ENCODE measurements at regions not wholly inside any gene's neighbourhood (a gene's known extent, or its start where the extent isn't known, plus 50 kb on each side); places are given as distances from the start of the nearest gene placed in this dataset.

DNA sequence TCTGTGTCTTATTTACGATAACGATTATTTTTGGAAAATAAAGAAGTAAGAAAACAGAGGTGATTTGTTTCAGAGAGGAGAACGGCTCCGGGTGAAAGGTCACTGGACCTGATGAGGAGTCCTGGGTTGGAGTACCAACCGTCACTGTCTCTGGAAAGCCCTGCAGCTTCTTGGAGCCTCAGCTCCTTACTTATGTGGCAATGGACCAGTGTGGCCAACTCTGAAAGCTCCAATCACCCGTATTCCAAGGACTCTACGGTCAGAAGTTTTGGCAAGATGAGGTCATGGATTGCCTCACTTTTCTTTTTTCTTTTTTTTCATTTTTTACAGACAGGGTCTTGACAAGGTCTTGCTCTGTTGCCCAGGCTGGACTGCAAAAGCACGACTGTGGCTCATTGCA lies 84.8 kb downstream of the KLF4 start:
- no peak overlapping the region for H3K27ac ChIP-seq (ENCODE audit: low read depth, low read length)
- no peaks in the 10 kb centered on the region for H3K79me2 ChIP-seq (ENCODE audit: control insufficient read depth, insufficient read depth, low read length, unreplicated experiment)
- H3K4me1 ChIP-seq (ENCODE audit: control insufficient read depth, insufficient read depth, low read length, unreplicated experiment) = no peaks in the 10 kb centered on the region
- H3K27me3 ChIP-seq (ENCODE audit: insufficient read depth, low read length) = peaks cover 11% of the 10 kb centered on the region; the same call in 1 of the 2 replicates
- no peak overlapping the region for H3K4me3 ChIP-seq (ENCODE audit: low read depth, low read length)
- no peak overlapping the region for H2AFZ ChIP-seq (ENCODE audit: low read length, unreplicated experiment)
- no peaks in the 10 kb centered on the region for H3K36me3 ChIP-seq (ENCODE audit: insufficient read depth, low read length)

DNA sequence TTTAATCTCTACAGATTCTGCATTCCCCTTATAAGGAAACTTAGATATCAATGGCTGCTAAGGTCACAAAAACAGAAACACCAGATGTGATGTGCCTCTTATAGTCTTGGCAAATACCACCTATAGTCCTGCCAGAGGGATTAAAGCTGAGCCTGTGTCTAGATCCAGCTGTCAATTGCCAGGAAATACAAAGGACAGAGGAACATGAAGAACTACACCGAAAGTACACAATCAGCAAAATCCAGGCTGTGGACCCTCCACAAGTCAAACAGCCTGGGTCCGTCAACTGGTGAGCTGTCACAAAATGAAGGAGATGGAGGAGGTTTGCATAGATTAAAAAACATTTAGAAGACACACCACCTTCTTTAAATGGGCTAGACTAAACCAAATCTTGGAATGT lies 85.4 kb downstream of the KLF4 start:
- no peaks in the 10 kb centered on the region for H3K4me1 ChIP-seq (ENCODE audit: control insufficient read depth, insufficient read depth, low read length, unreplicated experiment)
- H2AFZ ChIP-seq (ENCODE audit: low read length, unreplicated experiment) = no peak overlapping the region
- no peaks in the 10 kb centered on the region for H3K79me2 ChIP-seq (ENCODE audit: control insufficient read depth, insufficient read depth, low read length, unreplicated experiment)
- no peaks in the 10 kb centered on the region for H3K36me3 ChIP-seq (ENCODE audit: insufficient read depth, low read length)
- no peak overlapping the region for H3K4me3 ChIP-seq (ENCODE audit: low read depth, low read length)
- no peak overlapping the region for H3K27ac ChIP-seq (ENCODE audit: low read depth, low read length)
- peaks cover 11% of the 10 kb centered on the region; the same call in 1 of the 2 replicates for H3K27me3 ChIP-seq (ENCODE audit: insufficient read depth, low read length)

GRCh38 chr9:107397076-107398044 lies 92.2 kb downstream of the KLF4 start:
- no peak overlapping the region for H3K4me3 ChIP-seq (ENCODE audit: low read depth, low read length)
- no peaks in the 10 kb centered on the region for H3K4me1 ChIP-seq (ENCODE audit: control insufficient read depth, insufficient read depth, low read length, unreplicated experiment)
- H2AFZ ChIP-seq (ENCODE audit: low read length, unreplicated experiment) = no peak overlapping the region
- H3K27me3 ChIP-seq (ENCODE audit: insufficient read depth, low read length) = no peaks in the 10 kb centered on the region
- no peak overlapping the region for H3K27ac ChIP-seq (ENCODE audit: low read depth, low read length)
- H3K79me2 ChIP-seq (ENCODE audit: control insufficient read depth, insufficient read depth, low read length, unreplicated experiment) = no peaks in the 10 kb centered on the region
- H3K36me3 ChIP-seq (ENCODE audit: insufficient read depth, low read length) = no peaks in the 10 kb centered on the region

GRCh38 chr9:107394264-107394663 lies 95.3 kb downstream of the KLF4 start:
- H3K27ac ChIP-seq (ENCODE audit: low read depth, low read length) = no peak overlapping the region
- no peak overlapping the region for H2AFZ ChIP-seq (ENCODE audit: low read length, unreplicated experiment)
- H3K4me3 ChIP-seq (ENCODE audit: low read depth, low read length) = no peak overlapping the region
- peaks cover 9% of the 10 kb centered on the region for H3K4me1 ChIP-seq (ENCODE audit: control insufficient read depth, insufficient read depth, low read length, unreplicated experiment)
- no peaks in the 10 kb centered on the region for H3K79me2 ChIP-seq (ENCODE audit: control insufficient read depth, insufficient read depth, low read length, unreplicated experiment)
- H3K27me3 ChIP-seq (ENCODE audit: insufficient read depth, low read length) = peaks cover 5% of the 10 kb centered on the region; the same call in 1 of the 2 replicates
- H3K36me3 ChIP-seq (ENCODE audit: insufficient read depth, low read length) = no peaks in the 10 kb centered on the region

- no peaks in the 10 kb centered on the region for H3K79me2 ChIP-seq (ENCODE audit: control insufficient read depth, insufficient read depth, low read length, unreplicated experiment)
- no peaks in the 10 kb centered on the region for H3K36me3 ChIP-seq (ENCODE audit: insufficient read depth, low read length)
- no peak overlapping the region for H3K27ac ChIP-seq (ENCODE audit: low read depth, low read length)
- H3K4me1 ChIP-seq (ENCODE audit: control insufficient read depth, insufficient read depth, low read length, unreplicated experiment) = peaks cover 9% of the 10 kb centered on the region
- H2AFZ ChIP-seq (ENCODE audit: low read length, unreplicated experiment) = no peak overlapping the region
- H3K27me3 ChIP-seq (ENCODE audit: insufficient read depth, low read length) = peaks cover 9% of the 10 kb centered on the region; the same call in 1 of the 2 replicates
- H3K4me3 ChIP-seq (ENCODE audit: low read depth, low read length) = no peak overlapping the region
Measured at GRCh38 chr9:107390778-107391177, 98.8 kb downstream of the KLF4 start.

GRCh38 chr9:107390279-107390678 lies 99.3 kb downstream of the KLF4 start:
- Histone ChIP-seq H3K4me3 (ENCODE audit: low read depth, low read length) (no peak overlapping the region), H3K36me3 (ENCODE audit: insufficient read depth, low read length) (no peaks in the 10 kb centered on the region), H2AFZ (ENCODE audit: low read length, unreplicated experiment) (no peak overlapping the region), H3K4me1 (ENCODE audit: control insufficient read depth, insufficient read depth, low read length, unreplicated experiment) (peaks cover 9% of the 10 kb centered on the region), H3K79me2 (ENCODE audit: control insufficient read depth, insufficient read depth, low read length, unreplicated experiment) (no peaks in the 10 kb centered on the region), H3K27ac (ENCODE audit: low read depth, low read length) (no peak overlapping the region), H3K27me3 (ENCODE audit: insufficient read depth, low read length) (peaks cover 13% of the 10 kb centered on the region; the same call in 1 of the 2 replicates)

- peak overlapping the region; percentile 14 for H2AFZ ChIP-seq (ENCODE audit: low read length, unreplicated experiment)
Measured at GRCh38 chr9:107389617-107390071, 99.9 kb downstream of the KLF4 start.

DNA sequence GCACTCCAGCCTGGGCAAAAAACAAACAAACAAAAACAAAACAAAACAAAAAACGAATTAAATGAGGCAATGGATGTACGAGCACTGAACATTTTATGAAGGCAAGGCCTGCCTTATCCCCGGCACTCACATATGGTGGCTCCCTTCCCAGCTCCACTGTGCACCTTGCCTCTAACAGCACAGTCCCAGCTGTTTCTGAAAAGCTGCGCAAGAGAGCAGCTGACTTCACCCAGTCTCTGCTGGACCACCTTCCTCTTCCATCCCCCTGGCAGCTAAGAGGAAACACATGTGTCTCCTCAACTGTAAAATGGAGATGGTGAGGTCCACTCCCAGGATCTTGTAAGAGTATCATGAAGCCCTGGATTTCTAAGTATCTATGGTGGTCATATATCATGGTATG lies 100.7 kb downstream of the KLF4 start:
- Histone ChIP-seq H3K27ac (ENCODE audit: low read depth, low read length) (no peak overlapping the region), H2AFZ (ENCODE audit: low read length, unreplicated experiment) (no peak overlapping the region), H3K4me3 (ENCODE audit: low read depth, low read length) (no peak overlapping the region), H3K4me1 (ENCODE audit: control insufficient read depth, insufficient read depth, low read length, unreplicated experiment) (peaks cover 9% of the 10 kb centered on the region), H3K36me3 (ENCODE audit: insufficient read depth, low read length) (no peaks in the 10 kb centered on the region), H3K79me2 (ENCODE audit: control insufficient read depth, insufficient read depth, low read length, unreplicated experiment) (no peaks in the 10 kb centered on the region), H3K27me3 (ENCODE audit: insufficient read depth, low read length) (peaks cover 24% of the 10 kb centered on the region)

More at GRCh38 chr9:107389617-107390071, 99.9 kb downstream of the KLF4 start:
- Histone ChIP-seq H3K27me3 (ENCODE audit: insufficient read depth, low read length) (peaks cover 17% of the 10 kb centered on the region; the same call in 1 of the 2 replicates), H3K4me1 (ENCODE audit: control insufficient read depth, insufficient read depth, low read length, unreplicated experiment) (peaks cover 9% of the 10 kb centered on the region), H3K36me3 (ENCODE audit: insufficient read depth, low read length) (no peaks in the 10 kb centered on the region), H3K79me2 (ENCODE audit: control insufficient read depth, insufficient read depth, low read length, unreplicated experiment) (no peaks in the 10 kb centered on the region), H3K4me3 (ENCODE audit: low read depth, low read length) (no peak overlapping the region), H3K27ac (ENCODE audit: low read depth, low read length) (no peak overlapping the region)

DNA sequence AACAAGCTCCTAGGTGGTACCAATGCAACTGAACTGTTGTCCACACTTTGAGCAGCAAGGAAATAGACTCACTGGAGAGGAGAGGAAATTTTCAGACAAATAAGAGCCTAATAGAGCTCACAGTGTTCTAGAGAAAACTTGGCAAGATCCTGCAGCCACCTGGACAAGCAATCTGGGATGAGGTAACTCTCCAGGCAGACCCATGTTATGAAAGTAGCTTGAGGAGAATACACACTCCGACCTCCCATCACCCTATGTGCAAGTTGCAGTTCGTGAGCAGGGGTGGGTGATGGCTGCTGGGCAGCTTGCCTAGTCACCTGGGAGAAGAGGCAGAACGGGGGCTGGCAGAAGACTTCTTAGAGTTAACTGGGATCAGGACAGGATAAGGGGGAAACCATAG lies 102.2 kb downstream of the KLF4 start:
- no peaks in the 10 kb centered on the region for H3K79me2 ChIP-seq (ENCODE audit: control insufficient read depth, insufficient read depth, low read length, unreplicated experiment)
- peaks cover 9% of the 10 kb centered on the region for H3K4me1 ChIP-seq (ENCODE audit: control insufficient read depth, insufficient read depth, low read length, unreplicated experiment)
- no peak overlapping the region for H2AFZ ChIP-seq (ENCODE audit: low read length, unreplicated experiment)
- no peak overlapping the region for H3K27ac ChIP-seq (ENCODE audit: low read depth, low read length)
- H3K4me3 ChIP-seq (ENCODE audit: low read depth, low read length) = no peak overlapping the region
- no peaks in the 10 kb centered on the region for H3K36me3 ChIP-seq (ENCODE audit: insufficient read depth, low read length)
- peaks cover 38% of the 10 kb centered on the region for H3K27me3 ChIP-seq (ENCODE audit: insufficient read depth, low read length)

- H3K27ac ChIP-seq (ENCODE audit: low read depth, low read length) = no peak overlapping the region
Measured at GRCh38 chr9:107386396-107386795, 103.2 kb downstream of the KLF4 start.

More at GRCh38 chr9:107386396-107386795, 103.2 kb downstream of the KLF4 start:
- Histone ChIP-seq H3K36me3 (ENCODE audit: insufficient read depth, low read length) (no peaks in the 10 kb centered on the region), H3K79me2 (ENCODE audit: control insufficient read depth, insufficient read depth, low read length, unreplicated experiment) (no peaks in the 10 kb centered on the region), H3K27me3 (ENCODE audit: insufficient read depth, low read length) (peaks cover 33% of the 10 kb centered on the region), H3K4me3 (ENCODE audit: low read depth, low read length) (no peak overlapping the region), H3K4me1 (ENCODE audit: control insufficient read depth, insufficient read depth, low read length, unreplicated experiment) (peaks cover 9% of the 10 kb centered on the region), H2AFZ (ENCODE audit: low read length, unreplicated experiment) (no peak overlapping the region)

Measured in ACC112 (cell line).